Tibial nerve (tissue), 4 donors: ENCODE measurements at regions not wholly inside any gene's neighbourhood (a gene's known extent, or its start where the extent isn't known, plus 50 kb on each side); places are given as distances from the start of the nearest gene placed in this dataset.

Experiments
- DNase-seq, 2 donors: peaks; one replicate each; pipeline ENCODE4 v3.0.0-alpha.2; 2019; ENCODE audit warnings: low spot score in 2 of 2
- H3K27ac ChIP-seq, 4 donors: fragments of 200-600 bp; sonication (generic) in 3 of 4; one replicate each; pipeline ENCODE4 v1.5.1; 2017 to 2019; ENCODE audit warnings: mild to moderate bottlenecking in 1 of 4
- H3K27me3 ChIP-seq, 2 donors: fragments of 200-600 bp; sonication (generic) in 1 of 2; one replicate each; pipeline versions ENCODE4 v1.5.1 to v1.6.0; 2017 to 2019
- H3K36me3 ChIP-seq, 3 donors: fragments of 200-600 bp; sonication (generic); one replicate each; pipeline ENCODE4 v1.5.1; 2018 to 2019
- H3K4me1 ChIP-seq, 4 donors: fragments of 200-600 bp; sonication (generic) in 3 of 4; one replicate each; pipeline ENCODE4 v1.5.1; 2017 to 2019
- H3K4me3 ChIP-seq, 4 donors: fragments of 200-600 bp; sonication (generic) in 3 of 4; one replicate each; pipeline ENCODE4 v1.5.1; 2017 to 2019; ENCODE audit warnings: mild to moderate bottlenecking in 1 of 4, moderate library complexity in 1 of 4
- H3K9me3 ChIP-seq, 4 donors: fragments of 200-600 bp; sonication (generic) in 3 of 4; one replicate each; pipeline ENCODE4 v1.5.1; 2017 to 2019
- EP300 ChIP-seq, 2 donors: sonication (generic); formaldehyde crosslinking; IDR thresholded peaks; one replicate each; pipeline ENCODE4 v1.6.1; 2017; ENCODE audit warnings: antibody characterized with exemption in 2 of 2, mild to moderate bottlenecking in 1 of 2
- POLR2A ChIP-seq, 2 donors: fragments of 450-650 bp; IDR thresholded peaks; one replicate each; pipeline ENCODE4 v1.6.1; 2017; ENCODE audit warnings: antibody characterized with exemption in 2 of 2, mild to moderate bottlenecking in 2 of 2, moderate library complexity in 2 of 2
- WGBS, 2 donors: methylation state at CpG; one replicate each; pipeline ENCODE4 v1.1.5; 2018; 5-methylcytosine and 5-hydroxymethylcytosine counted together
- TF ChIP-seq, protein P1 (sequence below), 5 experiments: fragments of 200-600 bp in 3 of 5; fragments of 450-650 bp in 2 of 5; sonication (generic) in 3 of 5; IDR thresholded peaks; one replicate each; pipeline ENCODE4 v1.5.1; 2016 to 2019; ENCODE audit warnings: antibody characterized with exemption in 5 of 5, mild to moderate bottlenecking in 3 of 5, moderate library complexity in 2 of 5

GRCh38 chr22:22094514-22094913, 111.9 kb upstream of the TOP3B start:
- TF ChIP-seq EP300 (IDR thresholded peaks at IDR 0.05) (no peak), POLR2A (IDR thresholded peaks at IDR 0.05) (no peak)
- TF ChIP-seq, protein P1, sequence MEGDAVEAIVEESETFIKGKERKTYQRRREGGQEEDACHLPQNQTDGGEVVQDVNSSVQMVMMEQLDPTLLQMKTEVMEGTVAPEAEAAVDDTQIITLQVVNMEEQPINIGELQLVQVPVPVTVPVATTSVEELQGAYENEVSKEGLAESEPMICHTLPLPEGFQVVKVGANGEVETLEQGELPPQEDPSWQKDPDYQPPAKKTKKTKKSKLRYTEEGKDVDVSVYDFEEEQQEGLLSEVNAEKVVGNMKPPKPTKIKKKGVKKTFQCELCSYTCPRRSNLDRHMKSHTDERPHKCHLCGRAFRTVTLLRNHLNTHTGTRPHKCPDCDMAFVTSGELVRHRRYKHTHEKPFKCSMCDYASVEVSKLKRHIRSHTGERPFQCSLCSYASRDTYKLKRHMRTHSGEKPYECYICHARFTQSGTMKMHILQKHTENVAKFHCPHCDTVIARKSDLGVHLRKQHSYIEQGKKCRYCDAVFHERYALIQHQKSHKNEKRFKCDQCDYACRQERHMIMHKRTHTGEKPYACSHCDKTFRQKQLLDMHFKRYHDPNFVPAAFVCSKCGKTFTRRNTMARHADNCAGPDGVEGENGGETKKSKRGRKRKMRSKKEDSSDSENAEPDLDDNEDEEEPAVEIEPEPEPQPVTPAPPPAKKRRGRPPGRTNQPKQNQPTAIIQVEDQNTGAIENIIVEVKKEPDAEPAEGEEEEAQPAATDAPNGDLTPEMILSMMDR (IDR thresholded peaks at IDR 0.05) = no peak
- no peaks in the 10 kb centered on the region for H3K4me1 ChIP-seq
- WGBS, 2 donors = 83 to 86% methylated on average over 6 of the region's 6 CpGs
- H3K9me3 ChIP-seq = no peaks in the 10 kb centered on the region
- no peak overlapping the region for H3K4me3 ChIP-seq
- peaks cover 0 to 31% of the 10 kb centered on the region in 2 donors for H3K27me3 ChIP-seq
- DNase-seq = no peak
- H3K27ac ChIP-seq = no peak overlapping the region
- H3K36me3 ChIP-seq = no peaks in the 10 kb centered on the region

DNA sequence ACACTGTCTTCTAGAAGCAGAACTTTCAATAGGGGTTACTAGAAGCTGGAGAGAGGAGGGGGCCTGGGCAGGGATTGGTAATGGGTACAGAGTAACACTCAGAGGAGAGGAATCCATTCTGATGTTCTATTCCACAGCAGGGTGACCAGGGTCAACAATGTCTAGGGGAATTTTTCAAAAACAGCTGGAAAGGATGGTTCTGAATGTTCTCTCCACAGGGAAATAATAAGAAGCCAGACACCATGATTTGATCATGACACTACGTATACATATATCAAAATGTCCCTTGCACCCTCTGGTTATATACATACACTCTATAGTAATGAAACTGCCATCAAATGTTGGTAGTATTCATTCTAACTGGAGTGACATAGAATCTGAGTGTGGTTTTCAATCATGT, 111.2 kb upstream of the TOP3B start:
- Histone ChIP-seq H3K4me1 (no peaks in the 10 kb centered on the region), H3K27ac (no peak overlapping the region), H3K27me3 (peaks cover 0 to 34% of the 10 kb centered on the region in 2 donors), H3K9me3 (no peaks in the 10 kb centered on the region), H3K4me3 (no peak overlapping the region), H3K36me3 (no peaks in the 10 kb centered on the region)
- 72 to 77% methylated on average over 1 of the region's 1 CpG for WGBS, 2 donors
- DNase-seq = no peak
- TF ChIP-seq, protein P1 (IDR thresholded peaks at IDR 0.05) = no peak
- TF ChIP-seq EP300 (IDR thresholded peaks at IDR 0.05) (no peak), POLR2A (IDR thresholded peaks at IDR 0.05) (no peak)

DNA sequence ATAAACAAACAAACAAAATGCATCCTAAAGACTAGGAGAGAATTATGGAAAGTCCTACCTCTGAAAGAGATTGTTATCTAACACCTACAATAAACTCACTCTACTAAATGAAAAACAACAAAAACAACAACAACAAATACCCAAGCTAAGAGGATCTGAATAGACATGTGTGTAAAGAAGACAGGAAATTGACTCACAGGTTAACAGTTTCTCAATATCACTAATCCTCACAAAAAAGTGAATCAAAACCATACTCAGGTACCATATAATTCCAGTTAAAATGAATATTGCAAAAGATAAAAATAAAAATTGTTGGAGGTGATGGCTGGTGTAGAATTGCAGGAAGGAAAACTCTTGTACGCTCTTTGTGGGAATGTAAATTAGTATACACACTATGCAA, 110.4 kb upstream of the TOP3B start:
- 88 to 92% methylated on average over 1 of the region's 1 CpG for WGBS, 2 donors
- H3K4me3 ChIP-seq = no peak overlapping the region
- no peaks in the 10 kb centered on the region for H3K4me1 ChIP-seq
- H3K27ac ChIP-seq = no peak overlapping the region
- H3K9me3 ChIP-seq = no peaks in the 10 kb centered on the region
- TF ChIP-seq POLR2A (IDR thresholded peaks at IDR 0.05) (no peak), EP300 (IDR thresholded peaks at IDR 0.05) (no peak)
- TF ChIP-seq, protein P1 (IDR thresholded peaks at IDR 0.05) = no peak
- no peaks in the 10 kb centered on the region for H3K36me3 ChIP-seq
- no peak for DNase-seq
- peaks cover 0 to 34% of the 10 kb centered on the region in 2 donors for H3K27me3 ChIP-seq

- H3K9me3 ChIP-seq = no peaks in the 10 kb centered on the region
- DNase-seq = no peak
- H3K36me3 ChIP-seq = no peaks in the 10 kb centered on the region
- H3K4me1 ChIP-seq = no peaks in the 10 kb centered on the region
- no peak overlapping the region for H3K27ac ChIP-seq
- WGBS, 2 donors = 85 to 86% methylated on average over 3 of the region's 3 CpGs
- no peak overlapping the region for H3K4me3 ChIP-seq
- no peak for TF ChIP-seq EP300 (IDR thresholded peaks at IDR 0.05)
- TF ChIP-seq, protein P1 (IDR thresholded peaks at IDR 0.05) = no peak
- TF ChIP-seq POLR2A (IDR thresholded peaks at IDR 0.05) = no peak
- H3K27me3 ChIP-seq = peaks cover 0 to 34% of the 10 kb centered on the region in 2 donors
Measured at GRCh38 chr22:22092101-22092500, 109.5 kb upstream of the TOP3B start.

DNA sequence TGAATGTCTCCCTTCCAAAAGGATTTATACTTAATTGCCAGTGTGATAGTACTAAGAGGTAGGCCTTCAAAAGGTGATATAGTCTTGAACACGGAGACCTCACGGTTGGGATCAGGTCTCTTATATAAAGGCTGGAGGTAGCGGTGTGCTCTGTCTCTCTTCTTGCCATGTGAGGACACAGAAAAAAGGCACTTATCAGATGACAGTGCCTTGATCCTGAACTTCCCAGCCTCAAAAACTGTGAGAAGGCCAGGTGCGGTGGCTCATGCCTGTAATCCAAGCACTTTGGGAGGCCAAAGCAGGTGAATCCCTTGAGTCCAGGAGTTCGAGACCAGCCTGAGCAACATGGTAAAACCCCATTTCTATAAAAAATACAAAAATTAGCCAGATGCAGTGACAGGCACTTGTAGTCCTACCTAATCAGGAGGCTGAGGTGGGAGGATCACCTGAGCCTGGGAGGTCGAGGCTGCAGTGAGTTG, 108.9 kb upstream of the TOP3B start:
- H3K27me3 ChIP-seq = peaks cover 0 to 34% of the 10 kb centered on the region in 2 donors
- DNase-seq = no peak
- H3K27ac ChIP-seq = no peak overlapping the region
- no peaks in the 10 kb centered on the region for H3K36me3 ChIP-seq
- no peak overlapping the region for H3K4me3 ChIP-seq
- no peaks in the 10 kb centered on the region for H3K9me3 ChIP-seq
- WGBS, 2 donors = 83 to 90% methylated on average over 6 of the region's 6 CpGs
- H3K4me1 ChIP-seq = no peaks in the 10 kb centered on the region
- TF ChIP-seq EP300 (IDR thresholded peaks at IDR 0.05) = no peak
- TF ChIP-seq, protein P1 (IDR thresholded peaks at IDR 0.05) = no peak
- TF ChIP-seq POLR2A (IDR thresholded peaks at IDR 0.05) = no peak
